Activated T-cell treated with anti-CD3 and anti-CD28 coated beads, Interleukin-2, amount 50 U/mL, for 72 hours (primary cell): ENCODE measurements at regions not wholly inside any gene's neighbourhood (a gene's known extent, or its start where the extent isn't known, plus 50 kb on each side); places are given as distances from the start of the nearest gene placed in this dataset.
"Not testable (repeated sequence)": the region's sequence is repeated elsewhere in the genome, so short reads cannot be mapped to it uniquely, and the experiment has no call there.

Experiments
- ATAC-seq, 2 donors: fragments of 150-1000 bp; cut with Tn5 transposase; replicated peaks in 1 of 2; 2 replicates each; pipeline ENCODE4 v1.10.0; 2021; ENCODE audit warnings: moderate library complexity in 2 of 2, mild to moderate bottlenecking in 1 of 2
- DNase-seq, 2 donors: peaks; one replicate each; pipeline ENCODE4 v3.0.0; 2021 to 2022; ENCODE audit warnings: mixed read lengths in 1 of 2
- H3K27ac Mint-ChIP-seq: one replicate; pipeline ENCODE4 v1.8.0; 2022; ENCODE audit warnings: mild to moderate bottlenecking, moderate library complexity, mixed read lengths
- H3K27me3 Mint-ChIP-seq: one replicate; pipeline ENCODE4 v1.8.0; 2022; ENCODE audit warnings: low read depth, mixed read lengths
- H3K36me3 Mint-ChIP-seq, 2 donors: one replicate each; pipeline ENCODE4 v1.8.0; 2022; ENCODE audit warnings: mixed read lengths in 2 of 2, mild to moderate bottlenecking in 1 of 2; ENCODE audit not compliant: insufficient read depth in 2 of 2
- H3K4me1 Mint-ChIP-seq: one replicate; pipeline ENCODE4 v1.8.0; 2022; ENCODE audit warnings: low read depth, mixed read lengths
- H3K4me3 Mint-ChIP-seq, 2 donors: one replicate each; pipeline ENCODE4 v1.8.0; 2022; ENCODE audit warnings: mild to moderate bottlenecking in 2 of 2, mixed read lengths in 2 of 2, moderate library complexity in 2 of 2
- H3K9me3 Mint-ChIP-seq, 2 donors: one replicate each; pipeline ENCODE4 v1.8.0; 2022; ENCODE audit warnings: mixed read lengths in 2 of 2

DNA sequence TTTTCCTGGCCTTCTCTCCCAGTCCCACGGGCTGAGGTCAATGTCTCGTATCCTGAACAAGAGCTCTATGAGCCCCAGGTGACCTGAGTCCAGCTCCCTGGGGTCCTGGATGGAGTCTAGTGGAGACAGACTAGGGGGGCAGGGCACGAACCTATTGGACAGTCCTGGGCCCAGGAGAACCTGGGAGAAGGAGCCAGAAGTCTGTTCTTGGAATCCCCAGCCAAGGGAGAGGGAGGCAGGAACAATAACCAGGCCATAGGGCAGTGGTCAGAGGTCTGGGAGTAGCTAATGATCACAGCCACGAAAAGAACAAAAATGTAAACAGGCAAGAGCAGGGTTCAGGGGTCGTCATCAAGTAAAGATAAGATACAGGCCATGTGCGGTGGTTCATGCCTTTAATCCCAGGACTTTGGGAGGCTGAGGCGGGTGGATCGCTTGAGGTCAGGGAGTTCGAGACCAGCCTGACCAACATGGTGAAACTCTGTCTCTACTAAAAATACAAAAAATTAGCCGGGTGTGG, 60.8 kb downstream of the COPRS start:
- H3K27ac Mint-ChIP-seq = no peak overlapping the region
- no peaks in the 10 kb centered on the region for H3K36me3 Mint-ChIP-seq
- no peaks in the 10 kb centered on the region for H3K4me1 Mint-ChIP-seq
- no peak overlapping the region for H3K4me3 Mint-ChIP-seq
- no peaks in the 10 kb centered on the region for H3K27me3 Mint-ChIP-seq
- no peak for DNase-seq
- H3K9me3 Mint-ChIP-seq = no peaks in the 10 kb centered on the region
- ATAC-seq = no peak

DNA sequence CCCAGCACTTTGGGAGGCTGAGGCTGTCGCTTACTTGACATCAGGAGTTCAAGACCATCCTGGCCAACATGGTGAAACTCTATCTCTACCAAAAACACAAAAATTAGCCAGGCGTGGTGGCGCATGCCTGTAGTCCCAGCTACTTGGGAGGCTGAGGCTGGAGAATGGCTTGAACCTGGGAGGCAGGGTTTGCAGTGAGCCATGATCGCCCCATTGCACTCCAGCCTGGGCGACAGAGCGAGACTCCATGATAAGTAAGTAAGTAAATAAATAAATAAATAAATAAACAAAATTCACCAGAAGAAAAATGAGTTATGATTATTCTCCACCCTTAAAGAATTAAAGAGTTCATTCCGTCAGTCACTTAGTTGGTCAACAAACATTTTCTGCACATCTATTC, 63.1 kb downstream of the COPRS start:
- not testable (repeated sequence) for H3K27me3 Mint-ChIP-seq, H3K4me1 Mint-ChIP-seq, H3K9me3 Mint-ChIP-seq, H3K4me3 Mint-ChIP-seq, H3K27ac Mint-ChIP-seq, ATAC-seq, H3K36me3 Mint-ChIP-seq, DNase-seq

DNA sequence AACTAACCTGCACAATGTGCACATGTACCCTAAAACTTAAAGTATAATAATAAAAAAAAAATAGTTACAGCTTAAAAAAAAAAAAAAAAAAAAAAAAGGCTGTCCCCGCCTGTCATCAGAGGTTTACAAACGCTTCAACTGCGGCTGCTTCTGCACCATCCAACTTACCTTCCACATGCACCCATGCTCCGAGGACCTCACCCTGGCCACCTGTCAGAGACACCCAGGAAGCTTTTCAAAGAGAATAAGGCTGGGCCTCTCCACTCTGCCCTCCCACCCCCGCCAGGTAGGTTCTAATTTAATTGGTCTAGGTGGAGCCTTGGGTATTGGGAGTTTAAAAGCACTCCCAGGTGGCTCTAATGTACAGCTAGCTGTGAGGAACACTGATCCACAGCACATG, 64.9 kb downstream of the COPRS start:
- H3K36me3 Mint-ChIP-seq = no peaks in the 10 kb centered on the region
- H3K9me3 Mint-ChIP-seq = no peaks in the 10 kb centered on the region
- H3K27ac Mint-ChIP-seq = no peak overlapping the region
- DNase-seq = no peak
- no peak for ATAC-seq
- no peaks in the 10 kb centered on the region for H3K4me1 Mint-ChIP-seq
- no peaks in the 10 kb centered on the region for H3K27me3 Mint-ChIP-seq
- no peak overlapping the region for H3K4me3 Mint-ChIP-seq

DNA sequence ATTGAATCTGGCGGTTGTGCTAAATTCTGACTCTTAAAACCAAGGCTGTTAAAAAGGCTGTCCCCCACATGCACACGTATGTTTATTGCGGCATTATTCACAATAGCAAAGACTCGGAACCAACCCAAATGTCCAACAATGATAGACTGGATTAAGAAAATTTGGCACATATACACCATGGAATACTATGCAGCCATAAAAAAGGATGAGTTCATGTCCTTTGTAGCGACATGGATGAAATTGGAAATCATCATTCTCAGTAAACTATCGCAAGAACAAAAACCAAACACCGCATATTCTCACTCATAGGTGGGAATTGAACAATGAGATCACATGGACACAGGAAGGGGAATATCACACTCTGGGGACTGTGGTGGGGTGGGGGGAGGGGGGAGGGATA, 65.4 kb downstream of the COPRS start:
- not testable (repeated sequence) for H3K27me3 Mint-ChIP-seq, DNase-seq, ATAC-seq

DNA sequence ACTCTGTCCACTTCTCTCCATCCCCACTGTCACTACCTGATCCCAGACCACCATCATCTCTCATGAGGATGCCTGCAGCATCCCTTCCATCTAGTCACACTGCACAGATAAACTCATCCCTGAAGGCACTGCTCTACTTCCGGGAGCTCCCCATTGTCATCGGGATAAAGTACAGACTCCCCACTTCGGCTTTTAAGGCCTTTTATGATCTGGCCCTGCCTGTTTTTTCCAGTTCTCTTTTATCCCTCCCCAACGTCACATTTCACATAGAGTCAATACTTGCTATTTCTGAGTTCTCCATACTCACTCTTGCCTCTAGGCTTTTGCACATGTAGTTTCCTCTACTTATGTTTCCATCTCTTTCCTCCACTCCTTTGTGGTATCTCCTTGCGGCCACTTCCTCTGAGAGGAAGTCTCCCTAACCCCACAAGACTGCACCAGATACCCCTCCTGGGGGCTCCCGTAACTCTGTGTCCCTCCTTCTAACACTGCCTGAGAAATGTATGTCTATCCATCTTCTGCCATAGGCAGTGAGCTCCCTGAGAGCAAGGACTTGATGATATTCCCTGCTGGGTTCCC, 66.9 kb downstream of the COPRS start:
- no peaks in the 10 kb centered on the region for H3K4me1 Mint-ChIP-seq
- H3K4me3 Mint-ChIP-seq = no peak overlapping the region
- H3K36me3 Mint-ChIP-seq = no peaks in the 10 kb centered on the region
- DNase-seq (no peak), ATAC-seq (no peak)
- no peaks in the 10 kb centered on the region for H3K27me3 Mint-ChIP-seq
- H3K9me3 Mint-ChIP-seq = no peaks in the 10 kb centered on the region
- no peak overlapping the region for H3K27ac Mint-ChIP-seq

More for the DNA sequence above, 65.4 kb downstream of the COPRS start:
- H3K36me3 Mint-ChIP-seq, H3K4me3 Mint-ChIP-seq, H3K27ac Mint-ChIP-seq, H3K4me1 Mint-ChIP-seq, H3K9me3 Mint-ChIP-seq: not testable (repeated sequence)

DNA sequence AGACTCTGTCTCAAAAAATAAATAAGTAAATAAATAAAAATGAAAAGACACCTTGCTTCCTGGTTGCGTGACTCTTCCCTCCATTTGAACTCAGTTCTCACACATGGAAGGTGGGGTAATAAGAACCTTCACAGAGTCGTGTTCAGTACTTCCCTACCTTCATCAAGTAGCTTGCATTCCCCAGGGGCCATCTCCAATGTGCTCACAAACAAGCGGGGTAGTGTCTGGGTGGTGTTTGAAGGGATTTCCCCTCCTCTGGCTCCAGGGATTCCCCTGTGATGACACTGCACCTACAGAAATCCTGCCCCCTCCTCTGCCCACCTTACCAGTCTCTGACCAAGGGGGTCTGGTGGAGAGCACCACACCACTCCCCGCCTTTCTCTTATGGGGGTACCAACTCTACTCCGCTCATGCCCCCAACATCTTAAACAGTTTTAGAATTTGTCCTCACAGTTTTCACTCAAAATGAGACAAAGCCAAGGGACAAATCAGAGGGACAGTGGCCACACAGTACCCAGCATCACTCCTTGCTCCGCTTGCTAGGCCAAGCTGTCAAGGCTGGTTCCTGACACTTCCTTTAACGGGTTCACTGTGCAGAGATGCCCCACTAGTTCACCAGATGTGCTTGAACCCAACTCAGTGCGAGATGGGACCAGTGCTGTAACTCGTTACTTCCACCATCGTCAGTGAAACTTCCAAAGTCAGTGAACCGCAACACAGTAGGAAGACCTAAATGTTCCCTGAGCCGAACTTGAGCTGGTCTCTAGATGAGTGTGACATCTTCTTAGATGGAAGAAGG, 69.1 kb downstream of the COPRS start:
- H3K27ac Mint-ChIP-seq = no peak overlapping the region
- no peaks in the 10 kb centered on the region for H3K27me3 Mint-ChIP-seq
- no peak for ATAC-seq

DNA sequence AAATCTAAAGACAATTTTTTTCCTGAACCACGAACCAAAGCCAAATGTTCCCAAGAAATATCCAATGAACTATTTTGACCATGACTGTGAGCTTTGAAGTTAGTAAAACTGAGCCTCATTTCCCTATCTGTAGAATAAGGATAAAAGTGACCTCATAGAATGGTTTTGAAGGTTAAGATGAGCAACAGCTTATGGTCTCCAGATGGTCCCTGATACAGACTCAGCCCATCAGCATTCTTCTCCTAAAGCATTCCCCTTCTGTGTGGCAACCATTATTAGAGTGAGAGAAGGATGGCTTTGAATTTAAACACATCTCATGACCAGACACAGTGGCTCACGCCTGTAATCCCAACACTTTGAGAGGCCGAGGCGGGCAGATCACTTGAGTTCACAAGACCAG, 70.1 kb downstream of the COPRS start:
- H3K4me1 Mint-ChIP-seq = no peaks in the 10 kb centered on the region
- ATAC-seq (no peak), DNase-seq (no peak)
- H3K27ac Mint-ChIP-seq = no peak overlapping the region
- H3K4me3 Mint-ChIP-seq = no peak overlapping the region
- H3K27me3 Mint-ChIP-seq = no peaks in the 10 kb centered on the region
- H3K36me3 Mint-ChIP-seq = no peaks in the 10 kb centered on the region
- H3K9me3 Mint-ChIP-seq = no peaks in the 10 kb centered on the region

More for the DNA sequence above, 69.1 kb downstream of the COPRS start:
- Mint-ChIP-seq H3K4me1 (no peaks in the 10 kb centered on the region), H3K36me3 (no peaks in the 10 kb centered on the region), H3K9me3 (no peaks in the 10 kb centered on the region), H3K4me3 (no peak overlapping the region)
- DNase-seq = no peak

DNA sequence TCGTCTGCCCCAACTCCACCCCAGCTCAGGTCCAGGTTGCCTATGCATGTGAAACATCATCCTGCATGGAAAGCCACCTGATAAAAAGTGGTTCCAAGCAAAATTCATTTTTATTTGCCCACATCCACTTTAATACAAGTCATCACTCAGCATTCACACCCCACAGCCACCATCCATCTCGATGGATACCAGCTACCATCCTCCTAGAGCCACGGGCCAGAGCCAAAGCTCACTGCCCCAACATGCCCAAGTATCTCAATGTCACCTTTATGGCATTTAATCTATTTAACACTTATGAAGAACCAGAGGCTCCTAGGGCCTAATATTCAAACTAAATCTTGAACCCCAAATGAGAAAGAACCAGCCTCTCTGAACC, 70.5 kb downstream of the COPRS start:
- H3K4me3 Mint-ChIP-seq = no peak overlapping the region
- peaks cover 4% of the 10 kb centered on the region for H3K27me3 Mint-ChIP-seq
- H3K27ac Mint-ChIP-seq = no peak overlapping the region
- DNase-seq (no peak), ATAC-seq (no peak)
- no peaks in the 10 kb centered on the region for H3K4me1 Mint-ChIP-seq
- no peaks in the 10 kb centered on the region for H3K9me3 Mint-ChIP-seq
- no peaks in the 10 kb centered on the region for H3K36me3 Mint-ChIP-seq

DNA sequence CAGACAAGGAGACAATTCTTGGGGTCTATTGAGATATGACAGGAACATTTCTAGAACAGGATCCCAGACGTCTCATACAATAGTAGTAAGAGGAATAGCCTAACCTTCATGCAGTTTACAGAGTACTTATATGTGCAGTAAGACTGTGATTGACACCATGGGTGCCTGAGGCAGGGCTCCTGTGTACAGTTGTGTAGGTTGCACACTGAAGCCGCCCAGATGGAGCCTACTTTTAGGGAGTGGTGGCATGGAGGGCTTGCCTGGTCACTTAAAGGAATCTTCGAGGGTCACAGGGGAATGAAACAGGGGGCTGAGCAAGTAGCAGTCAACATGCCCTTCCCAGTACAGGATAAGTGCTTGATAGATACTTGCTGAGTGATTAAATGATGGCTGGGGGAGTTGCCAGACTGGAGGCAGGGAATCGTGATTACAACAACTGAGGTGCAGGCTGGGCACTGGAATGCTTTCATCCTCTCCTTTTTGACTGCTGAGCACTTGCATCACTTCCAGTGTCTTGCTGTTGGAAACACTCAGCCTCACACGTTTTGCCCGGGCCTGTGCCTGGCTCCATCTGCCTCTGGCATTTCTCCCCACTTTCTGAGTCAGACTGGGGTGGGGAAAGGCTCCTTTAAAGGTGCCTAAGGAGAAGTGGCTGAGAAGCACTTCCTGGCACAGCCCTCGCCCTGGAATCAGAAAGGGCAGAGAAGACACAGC, 71.0 kb downstream of the COPRS start:
- H3K4me3 Mint-ChIP-seq = no peak overlapping the region
- no peaks in the 10 kb centered on the region for H3K4me1 Mint-ChIP-seq
- no peak for DNase-seq
- ATAC-seq = no peak
- no peaks in the 10 kb centered on the region for H3K9me3 Mint-ChIP-seq
- no peak overlapping the region for H3K27ac Mint-ChIP-seq
- H3K36me3 Mint-ChIP-seq = no peaks in the 10 kb centered on the region
- H3K27me3 Mint-ChIP-seq = peaks cover 9% of the 10 kb centered on the region

DNA sequence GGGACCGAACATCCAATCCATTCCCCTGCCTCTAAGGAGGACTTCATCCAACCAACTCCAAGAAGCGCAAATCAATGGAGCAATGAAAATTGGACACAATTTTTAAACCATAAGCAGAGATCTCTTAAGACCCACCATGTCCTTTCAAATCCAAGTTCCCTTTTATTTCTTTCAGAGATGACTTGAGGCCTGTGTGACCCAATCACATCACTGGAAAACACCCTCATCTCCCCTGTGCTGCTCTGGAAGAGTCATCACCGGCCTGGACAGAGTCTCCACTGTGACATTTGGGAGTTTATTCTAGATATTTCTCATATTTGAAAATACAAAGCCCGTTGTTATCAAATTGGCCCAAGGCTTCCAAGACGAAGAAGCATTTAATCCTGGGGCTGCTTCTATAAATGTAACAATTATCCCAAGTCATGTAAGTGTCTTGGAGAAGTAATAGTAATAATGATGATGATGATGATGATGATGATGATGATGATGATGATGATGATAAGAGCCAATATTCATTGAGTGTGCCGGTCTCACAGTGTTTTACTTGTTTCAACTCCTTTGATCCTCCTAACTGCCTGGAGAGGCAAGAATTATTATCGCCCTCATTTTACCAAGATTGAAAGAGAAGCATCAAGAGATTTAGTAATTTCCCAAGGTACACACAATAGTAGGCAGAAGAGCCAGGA, 72.1 kb downstream of the COPRS start:
- H3K4me1 Mint-ChIP-seq = no peaks in the 10 kb centered on the region
- DNase-seq (no peak), ATAC-seq (no peak)
- no peaks in the 10 kb centered on the region for H3K9me3 Mint-ChIP-seq
- H3K27me3 Mint-ChIP-seq = peaks cover 10% of the 10 kb centered on the region
- H3K36me3 Mint-ChIP-seq = no peaks in the 10 kb centered on the region
- no peak overlapping the region for H3K4me3 Mint-ChIP-seq
- no peak overlapping the region for H3K27ac Mint-ChIP-seq

DNA sequence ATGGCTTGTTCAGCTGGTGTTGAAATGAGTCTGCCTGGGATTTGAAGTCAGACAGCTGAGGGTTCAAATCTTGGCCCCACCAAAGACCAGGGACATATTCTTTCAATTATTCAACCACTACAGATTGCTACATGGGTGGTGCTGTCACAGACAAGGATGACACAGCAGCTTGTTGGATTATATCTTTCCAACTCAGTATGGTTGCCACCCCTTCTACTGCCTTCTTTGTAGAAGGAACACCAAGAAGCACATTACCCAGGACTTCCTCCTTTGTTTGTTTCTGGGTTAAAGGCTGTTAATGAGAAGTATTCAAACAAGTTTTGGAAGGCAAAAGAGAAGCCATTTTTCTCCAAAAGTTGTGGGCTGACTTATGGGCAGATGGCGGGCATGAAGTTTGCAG, 78.6 kb downstream of the COPRS start:
- Mint-ChIP-seq H3K4me3 (no peak overlapping the region), H3K27me3 (peaks cover 17% of the 10 kb centered on the region), H3K9me3 (no peaks in the 10 kb centered on the region), H3K36me3 (no peaks in the 10 kb centered on the region), H3K4me1 (no peaks in the 10 kb centered on the region), H3K27ac (no peak overlapping the region)
- no peak for DNase-seq
- ATAC-seq = no peak

DNA sequence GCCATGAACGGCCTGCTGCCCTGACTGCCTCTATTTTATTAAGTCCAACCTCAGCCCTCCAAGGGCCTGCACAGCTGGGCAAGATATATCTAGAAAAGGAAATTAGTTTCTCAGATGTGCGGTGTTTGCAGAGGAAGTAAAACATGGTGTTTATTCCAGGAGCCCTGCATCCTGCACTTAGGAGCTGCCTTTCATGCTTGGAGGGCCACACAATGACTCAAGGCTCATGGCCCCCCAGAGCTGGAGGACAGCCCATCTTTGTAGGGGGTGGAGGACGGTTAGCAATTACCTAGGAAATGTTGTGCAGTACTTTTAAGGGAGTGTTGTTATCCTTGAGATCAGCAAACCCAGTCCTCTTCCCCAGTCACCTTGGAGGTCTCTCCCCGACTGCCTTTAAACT, 80.5 kb downstream of the COPRS start:
- Mint-ChIP-seq H3K27me3 (peaks cover 13% of the 10 kb centered on the region), H3K27ac (no peak overlapping the region), H3K4me1 (no peaks in the 10 kb centered on the region)

DNA sequence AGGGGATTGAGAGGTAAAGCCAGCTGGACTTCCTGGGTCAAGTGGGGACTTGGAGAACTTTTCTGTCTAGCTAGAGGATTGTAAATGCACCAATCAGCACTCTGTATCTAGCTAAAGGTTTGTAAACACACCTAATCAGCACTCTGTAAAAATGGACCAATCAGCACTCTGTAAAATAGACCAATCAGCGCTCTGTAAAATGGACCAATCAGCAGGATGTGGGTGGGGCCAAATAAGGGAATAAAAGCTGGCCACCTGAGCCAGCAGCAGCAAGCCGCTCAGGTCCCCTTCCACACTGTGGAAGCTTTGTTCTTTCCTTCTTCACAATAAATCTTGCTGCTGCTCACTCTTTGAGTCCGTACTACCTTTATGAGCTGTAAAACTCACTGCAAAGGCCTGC, 87.7 kb downstream of the COPRS start:
- H3K27me3 Mint-ChIP-seq, H3K4me3 Mint-ChIP-seq, H3K36me3 Mint-ChIP-seq, H3K27ac Mint-ChIP-seq, DNase-seq, H3K4me1 Mint-ChIP-seq, ATAC-seq, H3K9me3 Mint-ChIP-seq: not testable (repeated sequence)

More for the DNA sequence above, 80.5 kb downstream of the COPRS start:
- no peaks in the 10 kb centered on the region for H3K36me3 Mint-ChIP-seq
- H3K4me3 Mint-ChIP-seq = no peak overlapping the region
- H3K9me3 Mint-ChIP-seq = no peaks in the 10 kb centered on the region
- DNase-seq (no peak), ATAC-seq (no peak)
